Mesenchymal stem cell (in vitro differentiated cells and primary cell): ENCODE measurements at regions not wholly inside any gene's neighbourhood (a gene's known extent, or its start where the extent isn't known, plus 50 kb on each side); places are given as distances from the start of the nearest gene placed in this dataset.
A peak's percentile ranks its signal among the peaks of the same experiment; 100 is the strongest.

Source experiments
- DNase-seq: peaks from one replicate; pipeline ENCODE4 v3.0.0-alpha.2; 2013
- H2AFZ ChIP-seq: one replicate; pipeline ENCODE4 v1.6.1; 2013; ENCODE audit warnings: low read depth, mild to moderate bottlenecking, control low read depth, inconsistent platforms, low read length, moderate library complexity
- H2AK5ac ChIP-seq: 2 replicates; pipeline ENCODE4 v1.6.1; 2013; ENCODE audit warnings: low read length, moderate library complexity, mild to moderate bottlenecking, inconsistent platforms; ENCODE audit not compliant: severe bottlenecking
- H2BK120ac ChIP-seq: one replicate; pipeline ENCODE4 v1.6.1; 2013; ENCODE audit warnings: low read depth, mild to moderate bottlenecking, inconsistent platforms, low read length, moderate library complexity
- H2BK12ac ChIP-seq, 2 experiments: one replicate each; pipeline ENCODE4 v1.6.1; 2013; ENCODE audit warnings: inconsistent platforms in 2 of 2, low read length in 2 of 2, mild to moderate bottlenecking in 2 of 2, moderate library complexity in 2 of 2, control low read depth in 1 of 2
- H2BK15ac ChIP-seq: one replicate; pipeline ENCODE4 v1.6.1; 2013; ENCODE audit warnings: mild to moderate bottlenecking, low read depth, inconsistent platforms; ENCODE audit not compliant: poor library complexity, severe bottlenecking
- H2BK5ac ChIP-seq: 2 replicates; pipeline ENCODE4 v1.6.1; 2013; ENCODE audit warnings: low read depth, mild to moderate bottlenecking, low read length, control low read depth, inconsistent platforms; ENCODE audit not compliant: poor library complexity, severe bottlenecking
- H3K14ac ChIP-seq, 2 experiments: one replicate each; pipeline ENCODE4 v1.6.1; 2013; ENCODE audit warnings: inconsistent platforms in 2 of 2, low read length in 2 of 2, control low read depth in 1 of 2, mild to moderate bottlenecking in 1 of 2, moderate library complexity in 1 of 2
- H3K18ac ChIP-seq, 2 experiments: one replicate each; pipeline ENCODE4 v1.6.1; 2013; ENCODE audit warnings: inconsistent platforms in 2 of 2, low read length in 2 of 2, control low read depth in 1 of 2, low read depth in 1 of 2, mild to moderate bottlenecking in 1 of 2
- H3K23ac ChIP-seq, 2 experiments: one replicate each; pipeline ENCODE4 v1.6.1; 2013; ENCODE audit warnings: inconsistent platforms in 2 of 2, low read length in 2 of 2, mild to moderate bottlenecking in 2 of 2, moderate library complexity in 2 of 2, control low read depth in 1 of 2
- H3K27ac ChIP-seq: 2 replicates; pipeline ENCODE4 v1.5.1; 2013; ENCODE audit warnings: mild to moderate bottlenecking, moderate library complexity, low read length, control low read depth, inconsistent platforms; ENCODE audit not compliant: poor library complexity, severe bottlenecking
- H3K27me3 ChIP-seq, 2 experiments: 2 replicates each; pipeline versions ENCODE4 v1.6.1 to v1.7.0; 2013; ENCODE audit warnings: low read length in 2 of 2, mild to moderate bottlenecking in 2 of 2, moderate library complexity in 2 of 2, control low read depth in 1 of 2, inconsistent platforms in 1 of 2; ENCODE audit not compliant: control insufficient read depth in 1 of 2, insufficient read depth in 1 of 2
- H3K36me3 ChIP-seq, 2 experiments: 2 replicates each; pipeline versions ENCODE4 v1.6.1 to v1.7.0; 2013; ENCODE audit warnings: low read length in 2 of 2, control low read depth in 1 of 2, inconsistent platforms in 1 of 2, low read depth in 1 of 2, mild to moderate bottlenecking in 1 of 2; ENCODE audit not compliant: insufficient read depth in 2 of 2, control insufficient read depth in 1 of 2
- H3K4ac ChIP-seq, 2 experiments: one replicate each; pipeline ENCODE4 v1.6.1; 2013; ENCODE audit warnings: inconsistent platforms in 2 of 2, low read length in 2 of 2, mild to moderate bottlenecking in 2 of 2, moderate library complexity in 2 of 2, control low read depth in 1 of 2, low read depth in 1 of 2
- H3K4me1 ChIP-seq: 2 replicates; pipeline ENCODE4 v1.6.1; 2013; ENCODE audit warnings: low read depth, low read length, control low read depth; ENCODE audit not compliant: control insufficient read depth, insufficient read depth
- H3K4me2 ChIP-seq: 2 replicates; pipeline ENCODE4 v1.6.1; 2013; ENCODE audit warnings: low read length, mild to moderate bottlenecking, inconsistent platforms; ENCODE audit not compliant: poor library complexity, severe bottlenecking
- H3K4me3 ChIP-seq, 2 experiments: 2 replicates each; pipeline versions ENCODE4 v1.5.1 to v1.7.0; 2013; ENCODE audit warnings: low read length in 2 of 2, mild to moderate bottlenecking in 2 of 2, control low read depth in 1 of 2, low read depth in 1 of 2; ENCODE audit not compliant: insufficient read depth in 1 of 2
- H3K79me1 ChIP-seq: replicated peaks from 2 replicates; pipeline ENCODE4 v1.6.1; 2013; ENCODE audit warnings: mild to moderate bottlenecking, control low read depth, low read length, inconsistent platforms; ENCODE audit not compliant: poor library complexity, severe bottlenecking
- H3K9ac ChIP-seq: 2 replicates; pipeline ENCODE4 v1.7.0; 2013; ENCODE audit warnings: mild to moderate bottlenecking, low read length, moderate library complexity
- H3K9me3 ChIP-seq: 2 replicates; pipeline ENCODE4 v1.7.0; 2013; ENCODE audit warnings: mild to moderate bottlenecking, low read length; ENCODE audit not compliant: control insufficient read depth
- H4K8ac ChIP-seq: one replicate; pipeline ENCODE4 v1.6.1; 2013; ENCODE audit warnings: inconsistent platforms, mild to moderate bottlenecking, low read length, moderate library complexity
- H4K91ac ChIP-seq: one replicate; pipeline ENCODE4 v1.6.1; 2013; ENCODE audit warnings: mild to moderate bottlenecking, low read length, inconsistent platforms
- WGBS: methylation state at CpG from one replicate; pipeline ENCODE4 v1.1.7; 2013; ENCODE audit warnings: mixed read lengths; 5-methylcytosine and 5-hydroxymethylcytosine counted together

- H2BK5ac ChIP-seq = no peak overlapping the region
- no peak overlapping the region for H4K91ac ChIP-seq
- no peak overlapping the region for H3K4ac ChIP-seq
- H3K36me3 ChIP-seq = no peaks in the 10 kb centered on the region
- H2BK15ac ChIP-seq = no peak overlapping the region
- no peak overlapping the region for H3K18ac ChIP-seq
- H3K4me1 ChIP-seq = no peaks in the 10 kb centered on the region
- no peak overlapping the region for H2BK120ac ChIP-seq
- no peak overlapping the region for H3K9ac ChIP-seq
- H2BK12ac ChIP-seq = no peak overlapping the region
- no peaks in the 10 kb centered on the region for H3K79me1 ChIP-seq
- no peak overlapping the region for H3K14ac ChIP-seq
- H2AFZ ChIP-seq = no peak overlapping the region
- H2AK5ac ChIP-seq = no peak overlapping the region
- no peak overlapping the region for H3K27ac ChIP-seq
- no peak overlapping the region for H3K23ac ChIP-seq
- WGBS = 74% methylated on average over 19 of the region's 19 CpGs
- peaks cover 10% of the 10 kb centered on the region for H3K9me3 ChIP-seq
- H3K4me2 ChIP-seq = no peak overlapping the region
- H3K27me3 ChIP-seq = peaks cover 0 to 4% of the 10 kb centered on the region in 2 experiments
- H4K8ac ChIP-seq = no peak overlapping the region
- no peak overlapping the region for H3K4me3 ChIP-seq
- DNase-seq = no peak
Observed at GRCh38 chr19:30209617-30210600, 162.3 kb upstream of the ZNF536 start.

- Histone ChIP-seq H3K4me2 (no peak overlapping the region), H3K4ac (no peak overlapping the region), H3K79me1 (no peaks in the 10 kb centered on the region), H3K9me3 (peaks cover 3% of the 10 kb centered on the region), H2BK12ac (no peak overlapping the region), H3K23ac (no peak overlapping the region), H3K36me3 (no peaks in the 10 kb centered on the region), H4K91ac (peak overlapping the region; percentile 27), H2BK15ac (no peak overlapping the region), H4K8ac (no peak overlapping the region), H3K27ac (no peak overlapping the region), H3K14ac (no peak overlapping the region), H3K9ac (no peak overlapping the region), H3K4me3 (no peak overlapping the region), H2AFZ (no peak overlapping the region), H3K18ac (no peak overlapping the region), H3K4me1 (no peaks in the 10 kb centered on the region), H2BK120ac (no peak overlapping the region), H3K27me3 (peaks cover 0 to 11% of the 10 kb centered on the region in 2 experiments), H2BK5ac (no peak overlapping the region), H2AK5ac (no peak overlapping the region)
- 73% methylated on average over 12 of the region's 12 CpGs for WGBS
- no peak for DNase-seq
Observed at GRCh38 chr19:30212574-30212973, 159.6 kb upstream of the ZNF536 start.

- no peak overlapping the region for H3K4me3 ChIP-seq
- no peak overlapping the region for H2BK120ac ChIP-seq
- no peaks in the 10 kb centered on the region for H3K9me3 ChIP-seq
- no peak for DNase-seq
- no peaks in the 10 kb centered on the region for H3K36me3 ChIP-seq
- H3K4me2 ChIP-seq = no peak overlapping the region
- H3K27me3 ChIP-seq = peaks cover 0 to 7% of the 10 kb centered on the region in 2 experiments
- H4K91ac ChIP-seq = no peak overlapping the region
- H3K23ac ChIP-seq = no peak overlapping the region
- whole genome bisulfite sequencing = 55% methylated on average over 4 of the region's 4 CpGs
- H3K4ac ChIP-seq = no peak overlapping the region
- H2BK5ac ChIP-seq = no peak overlapping the region
- H3K27ac ChIP-seq = no peak overlapping the region
- no peaks in the 10 kb centered on the region for H3K79me1 ChIP-seq
- no peak overlapping the region for H3K18ac ChIP-seq
- no peak overlapping the region for H2AFZ ChIP-seq
- H2BK12ac ChIP-seq = no peak overlapping the region
- H2BK15ac ChIP-seq = no peak overlapping the region
- no peaks in the 10 kb centered on the region for H3K4me1 ChIP-seq
- H3K9ac ChIP-seq = no peak overlapping the region
- H2AK5ac ChIP-seq = no peak overlapping the region
- no peak overlapping the region for H4K8ac ChIP-seq
- H3K14ac ChIP-seq = no peak overlapping the region
Observed at GRCh38 chr19:30214651-30215051, 157.5 kb upstream of the ZNF536 start.

- peaks cover 6 to 12% of the 10 kb centered on the region in 2 experiments for H3K27me3 ChIP-seq
Observed at GRCh38 chr19:30215248-30215647, 156.9 kb upstream of the ZNF536 start.

More at GRCh38 chr19:30215248-30215647, 156.9 kb upstream of the ZNF536 start:
- Histone ChIP-seq H3K27ac (no peak overlapping the region), H2BK15ac (no peak overlapping the region), H3K9me3 (no peaks in the 10 kb centered on the region), H3K36me3 (no peaks in the 10 kb centered on the region), H3K79me1 (no peaks in the 10 kb centered on the region), H3K14ac (no peak overlapping the region), H3K4me2 (no peak overlapping the region), H3K9ac (no peak overlapping the region), H2AK5ac (no peak overlapping the region), H3K4me3 (no peak overlapping the region), H3K4ac (no peak overlapping the region), H3K23ac (no peak overlapping the region), H3K18ac (no peak overlapping the region), H3K4me1 (no peaks in the 10 kb centered on the region), H2BK5ac (no peak overlapping the region), H2AFZ (no peak overlapping the region), H2BK12ac (no peak overlapping the region), H4K91ac (no peak overlapping the region), H2BK120ac (no peak overlapping the region), H4K8ac (no peak overlapping the region)
- no peak for DNase-seq
- 78% methylated on average over 2 of the region's 3 CpGs for WGBS
